ENCODE measurements at regions not wholly inside any gene's neighbourhood (a gene's known extent, or its start where the extent isn't known, plus 50 kb on each side); places are given as distances from the start of the nearest gene placed in this dataset.

DNA sequence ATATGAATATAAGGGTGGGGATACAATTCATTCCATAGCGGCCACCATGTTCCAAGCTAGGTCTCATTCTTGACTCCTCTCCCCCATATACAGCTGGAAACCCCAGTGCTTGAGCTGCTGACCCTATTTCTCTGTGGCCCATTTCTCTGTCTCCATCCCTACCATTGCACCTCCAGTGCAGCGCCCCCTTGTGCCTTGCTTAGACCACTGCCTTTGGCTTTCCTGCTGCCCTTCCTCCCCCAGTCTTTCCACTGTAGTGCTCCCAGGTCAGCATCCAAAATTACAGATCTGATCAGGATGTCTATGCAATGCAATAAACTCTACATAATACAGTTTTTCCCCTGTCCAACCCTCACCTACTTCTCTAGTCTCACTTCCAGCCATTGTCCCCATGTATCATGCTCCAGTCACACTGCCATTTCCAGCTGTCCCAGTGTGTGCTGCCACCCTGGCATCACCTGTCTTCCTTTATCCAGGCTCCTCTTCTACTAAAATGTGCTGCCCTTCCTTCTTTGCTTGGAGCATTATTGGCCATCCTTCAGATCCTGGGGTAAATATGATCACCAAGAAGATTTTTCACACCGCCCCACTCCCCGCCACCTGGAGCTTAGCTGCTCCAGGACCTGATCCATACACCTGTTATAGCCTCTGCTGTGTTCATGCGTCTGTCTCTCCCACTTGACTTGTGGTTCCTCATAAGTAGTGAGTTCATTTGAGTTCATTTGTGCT is 199.4 kb upstream of the IPO5 start:
- intact Hi-C loops (cut with micrococcal nuclease; ENCODE audit: unreplicated experiment) = no loop called here
- SMC1A ChIA-PET (ENCODE audit: uncharacterized antibody, unreplicated experiment) = no interaction called here

DNA sequence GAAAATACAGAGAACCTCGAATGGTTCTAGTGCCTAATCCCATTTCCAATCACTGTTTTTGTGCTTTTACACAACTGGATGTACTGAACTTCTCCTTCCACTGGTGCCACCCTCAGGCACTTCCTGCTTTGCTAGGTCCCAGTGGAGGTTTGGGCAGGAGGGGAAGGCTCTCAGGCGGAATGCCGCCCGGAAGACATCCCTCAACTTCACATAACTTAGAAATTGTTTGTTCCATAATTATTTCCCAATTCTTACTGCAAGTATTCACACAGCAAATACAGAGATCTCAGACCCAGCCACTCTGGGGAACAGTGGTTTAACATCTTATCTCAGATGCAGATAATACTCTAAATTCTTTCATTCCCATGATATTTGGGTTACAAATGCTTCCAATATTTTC is 195.7 kb upstream of the IPO5 start:
- SMC1A ChIA-PET (ENCODE audit: uncharacterized antibody, unreplicated experiment) = no interaction called here
- H4K20me1 ChIP-seq (ENCODE audit: control insufficient read depth, insufficient read depth) = no peaks in the 10 kb centered on the region

More for the DNA sequence above, 199.4 kb upstream of the IPO5 start:
- Histone ChIP-seq H3K4me3 (no peak overlapping the region), H2AFZ (ENCODE audit: control insufficient read depth, low read depth, low read length) (no peak overlapping the region), H3K27ac (ENCODE audit: control insufficient read depth, insufficient read depth) (no peak overlapping the region), H3K9ac (ENCODE audit: control insufficient read depth, insufficient read depth, low read length) (no peak overlapping the region), H4K20me1 (ENCODE audit: control insufficient read depth, insufficient read depth) (no peaks in the 10 kb centered on the region), H3K4me2 (ENCODE audit: control insufficient read depth, insufficient read depth) (no peak overlapping the region), H3K9me3 (replicated peaks; ENCODE audit: control insufficient read depth, insufficient read depth, low read length) (no peaks in the 10 kb centered on the region), H3K79me2 (ENCODE audit: control insufficient read depth, insufficient read depth, low read length) (no peaks in the 10 kb centered on the region), H3K4me1 (ENCODE audit: control insufficient read depth, insufficient read depth, low read length) (no peaks in the 10 kb centered on the region), H3K36me3 (ENCODE audit: control insufficient read depth in 2 of 2, insufficient read depth in 2 of 2, low read length in 1 of 2) (no peaks in the 10 kb centered on the region), H3K27me3 (replicated peaks in 1 of 2; ENCODE audit: control insufficient read depth in 2 of 2, insufficient read depth in 2 of 2, low read length in 1 of 2) (no peaks in the 10 kb centered on the region)
- ChIA-PET CTCF (interaction anchor here (0.6 kb wide), 1 partner anchor 1088 kb away, joined by 3 read pairs; no protein-coding TSS in a partner anchor), RAD21 (ENCODE audit: unreplicated experiment) (no interaction called here), POLR2A (no interaction called here)
- no peak for TF ChIP-seq WRNIP1 (IDR thresholded peaks at IDR 0.05; ENCODE audit: borderline replicate concordance, low read depth, low read length)
- TF ChIP-seq, protein P1, sequence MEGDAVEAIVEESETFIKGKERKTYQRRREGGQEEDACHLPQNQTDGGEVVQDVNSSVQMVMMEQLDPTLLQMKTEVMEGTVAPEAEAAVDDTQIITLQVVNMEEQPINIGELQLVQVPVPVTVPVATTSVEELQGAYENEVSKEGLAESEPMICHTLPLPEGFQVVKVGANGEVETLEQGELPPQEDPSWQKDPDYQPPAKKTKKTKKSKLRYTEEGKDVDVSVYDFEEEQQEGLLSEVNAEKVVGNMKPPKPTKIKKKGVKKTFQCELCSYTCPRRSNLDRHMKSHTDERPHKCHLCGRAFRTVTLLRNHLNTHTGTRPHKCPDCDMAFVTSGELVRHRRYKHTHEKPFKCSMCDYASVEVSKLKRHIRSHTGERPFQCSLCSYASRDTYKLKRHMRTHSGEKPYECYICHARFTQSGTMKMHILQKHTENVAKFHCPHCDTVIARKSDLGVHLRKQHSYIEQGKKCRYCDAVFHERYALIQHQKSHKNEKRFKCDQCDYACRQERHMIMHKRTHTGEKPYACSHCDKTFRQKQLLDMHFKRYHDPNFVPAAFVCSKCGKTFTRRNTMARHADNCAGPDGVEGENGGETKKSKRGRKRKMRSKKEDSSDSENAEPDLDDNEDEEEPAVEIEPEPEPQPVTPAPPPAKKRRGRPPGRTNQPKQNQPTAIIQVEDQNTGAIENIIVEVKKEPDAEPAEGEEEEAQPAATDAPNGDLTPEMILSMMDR (IDR thresholded peaks at IDR 0.05 in 2 of 3, conservative IDR thresholded peaks at IDR 0.05 in 1 of 3; ENCODE audit: control insufficient read depth in 2 of 3, extremely low read depth in 1 of 3, insufficient read depth in 1 of 3, low read depth in 3 of 3, low read length in 3 of 3) = 0 out of 6 replicates have a peak, but pooled peaks of 1 of the 3 experiments have one; percentile 16
- TF ChIP-seq GABPA (IDR thresholded peaks at IDR 0.05; ENCODE audit: low read depth) = no peak
- BruUV-seq (replicated peaks) = no TSS peak
- ATAC-seq = no peak
- no peak for FAIRE-seq
- in situ Hi-C loops (cut with MboI) = no loop called here
- no peak for DNase-seq (ENCODE audit: low read depth, low spot score)
- WGBS (ENCODE audit: insufficient coverage, insufficient replicate concordance, low lambda C conversion rate, missing lambda C conversion rate) = 45% methylated on average over 5 of the region's 5 CpGs

More for the DNA sequence above, 195.7 kb upstream of the IPO5 start:
- Histone ChIP-seq H3K4me3 (no peak overlapping the region), H3K9ac (ENCODE audit: control insufficient read depth, insufficient read depth, low read length) (no peak overlapping the region), H3K4me2 (ENCODE audit: control insufficient read depth, insufficient read depth) (no peak overlapping the region), H3K27ac (ENCODE audit: control insufficient read depth, insufficient read depth) (no peak overlapping the region), H3K36me3 (ENCODE audit: control insufficient read depth in 2 of 2, insufficient read depth in 2 of 2, low read length in 1 of 2) (no peaks in the 10 kb centered on the region), H3K9me3 (replicated peaks; ENCODE audit: control insufficient read depth, insufficient read depth, low read length) (no peaks in the 10 kb centered on the region), H3K79me2 (ENCODE audit: control insufficient read depth, insufficient read depth, low read length) (no peaks in the 10 kb centered on the region), H2AFZ (ENCODE audit: control insufficient read depth, low read depth, low read length) (no peak overlapping the region), H3K4me1 (ENCODE audit: control insufficient read depth, insufficient read depth, low read length) (no peaks in the 10 kb centered on the region), H3K27me3 (replicated peaks in 1 of 2; ENCODE audit: control insufficient read depth in 2 of 2, insufficient read depth in 2 of 2, low read length in 1 of 2) (no peaks in the 10 kb centered on the region)
- in situ Hi-C loops (cut with MboI) (no loop called here), intact Hi-C loops (cut with micrococcal nuclease; ENCODE audit: unreplicated experiment) (no loop called here)
- ChIA-PET CTCF (no interaction called here), RAD21 (ENCODE audit: unreplicated experiment) (no interaction called here), POLR2A (no interaction called here)
- no TSS peak for BruUV-seq (replicated peaks)
- DNase-seq (ENCODE audit: low read depth, low spot score) = no peak
- no peak for FAIRE-seq
- ATAC-seq = no peak
- TF ChIP-seq, protein P2, sequence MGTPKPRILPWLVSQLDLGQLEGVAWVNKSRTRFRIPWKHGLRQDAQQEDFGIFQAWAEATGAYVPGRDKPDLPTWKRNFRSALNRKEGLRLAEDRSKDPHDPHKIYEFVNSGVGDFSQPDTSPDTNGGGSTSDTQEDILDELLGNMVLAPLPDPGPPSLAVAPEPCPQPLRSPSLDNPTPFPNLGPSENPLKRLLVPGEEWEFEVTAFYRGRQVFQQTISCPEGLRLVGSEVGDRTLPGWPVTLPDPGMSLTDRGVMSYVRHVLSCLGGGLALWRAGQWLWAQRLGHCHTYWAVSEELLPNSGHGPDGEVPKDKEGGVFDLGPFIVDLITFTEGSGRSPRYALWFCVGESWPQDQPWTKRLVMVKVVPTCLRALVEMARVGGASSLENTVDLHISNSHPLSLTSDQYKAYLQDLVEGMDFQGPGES (IDR thresholded peaks at IDR 0.05) = no peak
- TF ChIP-seq, protein P3, sequence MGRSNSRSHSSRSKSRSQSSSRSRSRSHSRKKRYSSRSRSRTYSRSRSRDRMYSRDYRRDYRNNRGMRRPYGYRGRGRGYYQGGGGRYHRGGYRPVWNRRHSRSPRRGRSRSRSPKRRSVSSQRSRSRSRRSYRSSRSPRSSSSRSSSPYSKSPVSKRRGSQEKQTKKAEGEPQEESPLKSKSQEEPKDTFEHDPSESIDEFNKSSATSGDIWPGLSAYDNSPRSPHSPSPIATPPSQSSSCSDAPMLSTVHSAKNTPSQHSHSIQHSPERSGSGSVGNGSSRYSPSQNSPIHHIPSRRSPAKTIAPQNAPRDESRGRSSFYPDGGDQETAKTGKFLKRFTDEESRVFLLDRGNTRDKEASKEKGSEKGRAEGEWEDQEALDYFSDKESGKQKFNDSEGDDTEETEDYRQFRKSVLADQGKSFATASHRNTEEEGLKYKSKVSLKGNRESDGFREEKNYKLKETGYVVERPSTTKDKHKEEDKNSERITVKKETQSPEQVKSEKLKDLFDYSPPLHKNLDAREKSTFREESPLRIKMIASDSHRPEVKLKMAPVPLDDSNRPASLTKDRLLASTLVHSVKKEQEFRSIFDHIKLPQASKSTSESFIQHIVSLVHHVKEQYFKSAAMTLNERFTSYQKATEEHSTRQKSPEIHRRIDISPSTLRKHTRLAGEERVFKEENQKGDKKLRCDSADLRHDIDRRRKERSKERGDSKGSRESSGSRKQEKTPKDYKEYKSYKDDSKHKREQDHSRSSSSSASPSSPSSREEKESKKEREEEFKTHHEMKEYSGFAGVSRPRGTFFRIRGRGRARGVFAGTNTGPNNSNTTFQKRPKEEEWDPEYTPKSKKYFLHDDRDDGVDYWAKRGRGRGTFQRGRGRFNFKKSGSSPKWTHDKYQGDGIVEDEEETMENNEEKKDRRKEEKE (IDR thresholded peaks at IDR 0.05) = no peak
- no peak for TF ChIP-seq KAT2A (conservative IDR thresholded peaks at IDR 0.05; ENCODE audit: control insufficient read depth, low read depth, low read length)
- 23% methylated on average over 4 of the region's 4 CpGs for WGBS (ENCODE audit: insufficient coverage, insufficient replicate concordance, low lambda C conversion rate, missing lambda C conversion rate)

Measured in GM12878 (cell line).